Heart left ventricle (tissue), 16 donors: ENCODE measurements at regions not wholly inside any gene's neighbourhood (a gene's known extent, or its start where the extent isn't known, plus 50 kb on each side); places are given as distances from the start of the nearest gene placed in this dataset.

Experiments used
- ATAC-seq, 4 donors: fragments of 200-7000 bp; cut with Tn5 transposase; one replicate each; pipeline ENCODE4 v1.9.1; 2020 to 2022; ENCODE audit warnings: moderate library complexity in 4 of 4, mild to moderate bottlenecking in 3 of 4, moderate number of reproducible peaks in 1 of 4
- DNase-seq, 5 donors: peaks; one replicate each; pipeline ENCODE4 v3.0.0-alpha.2; 2020
- H3K27ac ChIP-seq, 12 donors: fragments of 200-600 bp; sonication (generic) in 4 of 12; one replicate each; pipeline versions ENCODE4 v1.5.0 to v1.8.0; 2016 to 2022; ENCODE audit warnings: mild to moderate bottlenecking in 2 of 12
- H3K27me3 ChIP-seq, 9 donors: fragments of 200-600 bp; sonication (generic) in 2 of 9; one replicate each; pipeline versions ENCODE4 v1.5.1 to v1.8.0; 2016 to 2022; ENCODE audit warnings: mild to moderate bottlenecking in 3 of 9
- H3K36me3 ChIP-seq, 9 donors: fragments of 200-600 bp; sonication (generic) in 2 of 9; one replicate each; pipeline versions ENCODE4 v1.5.0 to v1.8.0; 2018 to 2022; ENCODE audit warnings: mild to moderate bottlenecking in 2 of 9
- H3K4me1 ChIP-seq, 12 donors: fragments of 200-600 bp; sonication (generic) in 4 of 12; one replicate each; pipeline versions ENCODE4 v1.5.0 to v1.8.0; 2016 to 2022; ENCODE audit warnings: mild to moderate bottlenecking in 3 of 12
- H3K4me3 ChIP-seq, 12 donors: fragments of 200-600 bp; sonication (generic) in 4 of 12; one replicate each; pipeline versions ENCODE4 v1.5.0 to v1.8.0; 2017 to 2022; ENCODE audit warnings: mild to moderate bottlenecking in 9 of 12, moderate library complexity in 4 of 12
- H3K9me3 ChIP-seq, 12 donors: fragments of 200-600 bp; sonication (generic) in 4 of 12; one replicate each; pipeline versions ENCODE4 v1.5.0 to v1.8.0; 2016 to 2022; ENCODE audit warnings: mild to moderate bottlenecking in 1 of 12
- POLR2A ChIP-seq, 2 donors: fragments of 450-650 bp; IDR thresholded peaks; one replicate each; pipeline ENCODE4 v1.6.1; 2017; ENCODE audit warnings: antibody characterized with exemption in 2 of 2, mild to moderate bottlenecking in 2 of 2, moderate library complexity in 2 of 2
- WGBS, 4 donors: extraction: QIAGEN DNeasy Blood & Tissue Kit in 2 of 4; methylation state at CpG; one replicate each; pipeline versions ENCODE4 v1.1.5 to v1.1.7; 2013 to 2018; 5-methylcytosine and 5-hydroxymethylcytosine counted together
- intact Hi-C, 10 donors: fragments of 100-400 bp; cut with DNase I; formaldehyde crosslinking; loops; one replicate each; pipeline versions ENCODE4 v1.11.1 to v1.14.2; 2022
- TF ChIP-seq, protein P1 (sequence below), 12 donors: fragments of 200-600 bp; sonication (generic) in 4 of 12; IDR thresholded peaks; one replicate each; pipeline versions ENCODE4 v1.5.0 to v1.8.0; 2018 to 2022; ENCODE audit warnings: antibody characterized with exemption in 12 of 12, mild to moderate bottlenecking in 5 of 12
- donor health status: ischemic (EF 13 %, LVEDD 7.1; RV severe dilation, severe dysfunction).
- donor health status: healthy with polysubstance abuse.
- donor health status: DM: no; HTN: yes; CAD: no.
- donor health status: DM: no; HTN: no; CAD: no.
- donor health status: ischemic (EF 25% LVEDD 6.9; RV normal size, moderate dysfunction).
- donor health status: ischemic (EF 25% LVEDD 5.7; RV mildly dilated, moderate dysfunction).
- donor health status: healthy.
- donor health status: DM: yes; HTN: yes; CAD: no.
- donor health status: ischemic (EF 35%, LVEDD 5.7; RV mildly dilated, moderate dysfunction).
- donor health status: nonischemic (EF 11% LVEDD 7.7; RV severe dilation, severe dysfunction).
- donor health status: DM: yes; HTN: yes; CAD: no.
- donor health status: PGD.
- donor health status: ischemic (EF 29% LVEDD 5.4; RV normal size, mild dysfunction).
- donor health status: nonischemic (EF 23%, LVEDD 6.1; RV moderate dilation, normal function).

- Histone ChIP-seq H3K27ac (no peak overlapping the region), H3K27me3 (no peaks in the 10 kb centered on the region), H3K9me3 (peaks cover 0 to 3% (median 0%) of the 10 kb centered on the region in 12 donors), H3K4me1 (no peaks in the 10 kb centered on the region), H3K4me3 (no peak overlapping the region), H3K36me3 (no peaks in the 10 kb centered on the region)
- no peak for DNase-seq
- intact Hi-C loops = no loop called here
- TF ChIP-seq, protein P1, sequence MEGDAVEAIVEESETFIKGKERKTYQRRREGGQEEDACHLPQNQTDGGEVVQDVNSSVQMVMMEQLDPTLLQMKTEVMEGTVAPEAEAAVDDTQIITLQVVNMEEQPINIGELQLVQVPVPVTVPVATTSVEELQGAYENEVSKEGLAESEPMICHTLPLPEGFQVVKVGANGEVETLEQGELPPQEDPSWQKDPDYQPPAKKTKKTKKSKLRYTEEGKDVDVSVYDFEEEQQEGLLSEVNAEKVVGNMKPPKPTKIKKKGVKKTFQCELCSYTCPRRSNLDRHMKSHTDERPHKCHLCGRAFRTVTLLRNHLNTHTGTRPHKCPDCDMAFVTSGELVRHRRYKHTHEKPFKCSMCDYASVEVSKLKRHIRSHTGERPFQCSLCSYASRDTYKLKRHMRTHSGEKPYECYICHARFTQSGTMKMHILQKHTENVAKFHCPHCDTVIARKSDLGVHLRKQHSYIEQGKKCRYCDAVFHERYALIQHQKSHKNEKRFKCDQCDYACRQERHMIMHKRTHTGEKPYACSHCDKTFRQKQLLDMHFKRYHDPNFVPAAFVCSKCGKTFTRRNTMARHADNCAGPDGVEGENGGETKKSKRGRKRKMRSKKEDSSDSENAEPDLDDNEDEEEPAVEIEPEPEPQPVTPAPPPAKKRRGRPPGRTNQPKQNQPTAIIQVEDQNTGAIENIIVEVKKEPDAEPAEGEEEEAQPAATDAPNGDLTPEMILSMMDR (IDR thresholded peaks at IDR 0.05) = no peak
- no peak for TF ChIP-seq POLR2A (IDR thresholded peaks at IDR 0.05)
- no peak for ATAC-seq
These were observed 62.4 kb downstream of the CD24 start for GRCh38 chr6:106912091-106912490.

- H3K4me1 ChIP-seq = no peaks in the 10 kb centered on the region
- H3K27ac ChIP-seq = no peak overlapping the region
- H3K27me3 ChIP-seq = no peaks in the 10 kb centered on the region
- intact Hi-C loops = no loop called here
- H3K4me3 ChIP-seq = no peak overlapping the region
- H3K36me3 ChIP-seq = no peaks in the 10 kb centered on the region
- ATAC-seq (no peak), DNase-seq (no peak)
- WGBS, 4 donors = 65 to 68% (median 66%) methylated on average over 7 of the region's 7 CpGs
- H3K9me3 ChIP-seq = peaks cover 0 to 3% (median 0%) of the 10 kb centered on the region in 12 donors
- TF ChIP-seq, protein P1 (IDR thresholded peaks at IDR 0.05) = no peak
- no peak for TF ChIP-seq POLR2A (IDR thresholded peaks at IDR 0.05)
These were observed 63.3 kb downstream of the CD24 start for GRCh38 chr6:106910999-106911949.

DNA sequence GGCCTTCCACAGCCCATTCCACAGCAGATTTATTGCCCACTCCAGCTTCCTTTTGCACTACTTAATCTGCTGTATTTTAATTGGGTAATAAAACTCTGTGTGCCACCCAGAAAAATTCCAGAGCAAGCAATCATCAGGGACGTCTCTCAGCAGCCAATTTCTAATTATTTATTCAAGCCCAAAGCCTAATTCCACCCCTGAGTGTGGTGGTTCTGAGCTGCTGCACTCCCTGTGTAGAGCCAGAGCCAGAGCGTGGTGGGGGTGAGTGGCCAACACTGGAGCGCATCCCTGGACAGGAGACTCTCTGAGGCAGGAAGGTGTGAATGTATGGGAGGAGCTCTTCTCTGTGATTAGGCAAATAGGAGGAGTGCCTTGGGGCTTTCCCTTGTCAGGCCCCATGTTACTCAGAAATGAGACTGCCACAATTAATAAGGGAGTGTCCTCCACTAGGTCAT is 66.1 kb downstream of the CD24 start:
- intact Hi-C loops = no loop called here
- TF ChIP-seq, protein P1 (IDR thresholded peaks at IDR 0.05) = no peak
- TF ChIP-seq POLR2A (IDR thresholded peaks at IDR 0.05) = no peak
- ATAC-seq = no peak
- 51 to 63% (median 59%) methylated on average over 3 of the region's 3 CpGs for WGBS, 4 donors
- Histone ChIP-seq H3K27ac (no peak overlapping the region), H3K27me3 (no peaks in the 10 kb centered on the region), H3K4me1 (no peaks in the 10 kb centered on the region), H3K9me3 (no peaks in the 10 kb centered on the region), H3K4me3 (no peak overlapping the region), H3K36me3 (no peaks in the 10 kb centered on the region)
- DNase-seq = no peak

GRCh38 chr6:106907754-106908153 is 66.8 kb downstream of the CD24 start:
- no peak for DNase-seq
- no peaks in the 10 kb centered on the region for H3K27me3 ChIP-seq
- H3K36me3 ChIP-seq = no peaks in the 10 kb centered on the region
- WGBS, 4 donors = 55 to 79% (median 69%) methylated on average over 1 of the region's 1 CpG
- no peaks in the 10 kb centered on the region for H3K4me1 ChIP-seq
- TF ChIP-seq, protein P1 (IDR thresholded peaks at IDR 0.05) = no peak
- no peak for TF ChIP-seq POLR2A (IDR thresholded peaks at IDR 0.05)
- no peak overlapping the region for H3K27ac ChIP-seq
- H3K4me3 ChIP-seq = no peak overlapping the region
- H3K9me3 ChIP-seq = peaks cover 0 to under 1% (median 0%) of the 10 kb centered on the region in 12 donors
- ATAC-seq = no peak
- intact Hi-C loops = no loop called here
